SU-DHL-6 (cell line): ENCODE measurements at regions not wholly inside any gene's neighbourhood (a gene's known extent, or its start where the extent isn't known, plus 50 kb on each side); places are given as distances from the start of the nearest gene placed in this dataset.

Source experiments
- CTCF ChIP-seq: fragments of 200-600 bp; sonication (generic); IDR thresholded peaks from one replicate; pipeline ENCODE4 v1.5.1; 2017; ENCODE audit warnings: antibody characterized with exemption, mild to moderate bottlenecking, low read length, moderate library complexity; ENCODE audit not compliant: insufficient read depth, poor library complexity, severe bottlenecking
- EZH2phosphoT487 ChIP-seq: fragments of 200-600 bp; sonication (generic), shearing (Covaris generic); conservative IDR thresholded peaks from 2 replicates; pipeline ENCODE4 v1.6.1; 2018; ENCODE audit warnings: mild to moderate bottlenecking, antibody characterized with exemption, low read length, moderate library complexity, mixed read lengths

GRCh38 chr5:63726496-63726895, 235.7 kb downstream of the HTR1A start:
- TF ChIP-seq CTCF (no peak), EZH2phosphoT487 (no peak)
